A673 (cell line): ENCODE measurements at regions not wholly inside any gene's neighbourhood (a gene's known extent, or its start where the extent isn't known, plus 50 kb on each side); places are given as distances from the start of the nearest gene placed in this dataset.

Experiments used
- CTCF ChIP-seq: fragments of 300-800, 200-600 bp; sonication (generic); conservative IDR thresholded peaks from 2 replicates; pipeline ENCODE4 v1.5.1; 2017; ENCODE audit warnings: low read depth, mild to moderate bottlenecking, antibody characterized with exemption, low read length, moderate library complexity, mixed read lengths
- EZH2 ChIP-seq: fragments of 200-600 bp; sonication (generic); IDR thresholded peaks from 2 replicates; pipeline ENCODE4 v1.6.1; 2017; ENCODE audit warnings: borderline replicate concordance, low read depth, mild to moderate bottlenecking, mixed read lengths, antibody characterized with exemption, low read length; ENCODE audit not compliant: poor library complexity, severe bottlenecking

- no peak for TF ChIP-seq CTCF
- TF ChIP-seq EZH2, result no peak
Observed at GRCh38 chr13:47481536-47481935, 519.5 kb downstream of the SUCLA2 start.
